HG02973 (cell line): ENCODE measurements at regions not wholly inside any gene's neighbourhood (a gene's known extent, or its start where the extent isn't known, plus 50 kb on each side); places are given as distances from the start of the nearest gene placed in this dataset.
"Not testable (repeated sequence)": the region's sequence is repeated elsewhere in the genome, so short reads cannot be mapped to it uniquely, and the experiment has no call there.

Experiments used
- ATAC-seq: cut with Tn5 transposase; IDR thresholded peaks from one replicate; pipeline ENCODE4 v1.9.1; 2021; ENCODE audit warnings: moderate library complexity; ENCODE audit not compliant: unreplicated experiment

GRCh38 chr17:36695082-36695481, 93.7 kb downstream of the MRM1 start:
- no peak for ATAC-seq

- not testable (repeated sequence) for ATAC-seq
These were observed 94.3 kb downstream of the MRM1 start for GRCh38 chr17:36695710-36696109.

GRCh38 chr17:36696805-36697204, 95.4 kb downstream of the MRM1 start:
- ATAC-seq: no peak

- no peak for ATAC-seq
These were observed 96.6 kb downstream of the MRM1 start for GRCh38 chr17:36697903-36698530.

GRCh38 chr17:36701429-36702099, 100.2 kb downstream of the MRM1 start:
- no peak for ATAC-seq

GRCh38 chr17:36702636-36703035, 101.3 kb downstream of the MRM1 start:
- ATAC-seq: no peak

GRCh38 chr17:36703860-36704266, 102.5 kb downstream of the MRM1 start:
- ATAC-seq: no peak

GRCh38 chr17:36705283-36705795, 104.0 kb downstream of the MRM1 start:
- ATAC-seq: no peak

- ATAC-seq: no peak
These were observed 104.7 kb downstream of the MRM1 start for GRCh38 chr17:36705874-36706731.

- ATAC-seq: no peak
These were observed 106.5 kb downstream of the MRM1 start for GRCh38 chr17:36707904-36708303.

- no peak for ATAC-seq
These were observed 113.4 kb downstream of the MRM1 start for GRCh38 chr17:36714789-36715188.

- no peak for ATAC-seq
These were observed 114.6 kb downstream of the MRM1 start for GRCh38 chr17:36715951-36716350.

- no peak for ATAC-seq
These were observed 115.7 kb downstream of the MRM1 start for GRCh38 chr17:36717088-36717487.

GRCh38 chr17:36720131-36720530, 118.7 kb downstream of the MRM1 start:
- no peak for ATAC-seq

- peak; percentile 23 for ATAC-seq
These were observed 120.3 kb downstream of the MRM1 start for GRCh38 chr17:36721560-36722120.

- peak; percentile 77 for ATAC-seq
These were observed 120.9 kb downstream of the MRM1 start for GRCh38 chr17:36722121-36722902.

- no peak for ATAC-seq
These were observed 121.5 kb downstream of the MRM1 start for GRCh38 chr17:36722903-36723263.

GRCh38 chr17:36723459-36724025, 122.2 kb downstream of the MRM1 start:
- no peak for ATAC-seq

GRCh38 chr17:36726199-36726598, 124.8 kb downstream of the MRM1 start:
- ATAC-seq: no peak

- no peak for ATAC-seq
These were observed 125.7 kb downstream of the MRM1 start for GRCh38 chr17:36727052-36727451.
